MM.1S (cell line): ENCODE measurements at regions not wholly inside any gene's neighbourhood (a gene's known extent, or its start where the extent isn't known, plus 50 kb on each side); places are given as distances from the start of the nearest gene placed in this dataset.

Experiments
- DNase-seq: peaks from one replicate; pipeline ENCODE4 v3.0.0-alpha.2; 2015
- H2AFZ ChIP-seq: fragments of 300-600 bp; sonication (generic); 2 replicates; pipeline ENCODE4 v1.6.0; 2016; ENCODE audit warnings: antibody characterized with exemption, low read length
- H3F3A ChIP-seq: fragments of 300-600 bp; sonication (generic); 2 replicates; pipeline ENCODE4 v1.6.1; 2016; ENCODE audit warnings: mild to moderate bottlenecking, antibody characterized with exemption, low read length, moderate library complexity, mixed read lengths; ENCODE audit not compliant: insufficient read depth
- H3K27ac ChIP-seq: fragments of 300-600 bp; sonication (generic); 2 replicates; pipeline ENCODE4 v1.5.1; 2016; ENCODE audit warnings: mild to moderate bottlenecking, low read length
- H3K27me3 ChIP-seq: fragments of 300-600 bp; sonication (generic); replicated peaks from 2 replicates; pipeline ENCODE4 v1.6.0; 2016; ENCODE audit warnings: low read length; ENCODE audit not compliant: insufficient read depth
- H3K36me3 ChIP-seq: fragments of 300-600 bp; sonication (generic); replicated peaks from 2 replicates; pipeline ENCODE4 v1.6.1; 2016; ENCODE audit warnings: mild to moderate bottlenecking, low read length, mixed read lengths; ENCODE audit not compliant: insufficient read depth
- H3K4me1 ChIP-seq: fragments of 300-600 bp; sonication (generic); 2 replicates; pipeline ENCODE4 v1.6.1; 2016; ENCODE audit warnings: low read length, mixed read lengths
- H3K4me2 ChIP-seq: fragments of 300-600 bp; sonication (generic); 2 replicates; pipeline ENCODE4 v1.6.0; 2016; ENCODE audit warnings: low read depth, low read length
- H3K4me3 ChIP-seq: fragments of 300-600 bp; sonication (generic); 2 replicates; pipeline ENCODE4 v1.5.1; 2016; ENCODE audit warnings: low read length, mixed read lengths
- H3K79me2 ChIP-seq: fragments of 300-600 bp; sonication (generic); 2 replicates; pipeline ENCODE4 v1.6.1; 2016; ENCODE audit warnings: mixed run types, low read length, mixed read lengths
- H3K9ac ChIP-seq: fragments of 300-600 bp; sonication (generic); 2 replicates; pipeline ENCODE4 v1.6.1; 2016; ENCODE audit warnings: low read length, mixed read lengths
- H3K9me2 ChIP-seq: fragments of 300-600 bp; sonication (generic); replicated peaks from 2 replicates; pipeline ENCODE4 v1.6.1; 2016; ENCODE audit warnings: mild to moderate bottlenecking, low read length, mixed read lengths; ENCODE audit not compliant: insufficient read depth
- H3K9me3 ChIP-seq: fragments of 300-600 bp; sonication (generic); replicated peaks from 2 replicates; pipeline ENCODE4 v1.6.1; 2016; ENCODE audit warnings: mild to moderate bottlenecking, low read length, mixed read lengths; ENCODE audit not compliant: insufficient read depth
- H4K20me1 ChIP-seq: fragments of 300-600 bp; sonication (generic); 2 replicates; pipeline ENCODE4 v1.6.1; 2016; ENCODE audit warnings: mild to moderate bottlenecking, low read length, moderate library complexity, mixed read lengths; ENCODE audit not compliant: insufficient read depth
- EZH2 ChIP-seq: fragments of 300-600 bp; sonication (generic); optimal IDR thresholded peaks from 2 replicates; pipeline ENCODE3; 2017; ENCODE audit warnings: low read depth, mild to moderate bottlenecking, antibody characterized with exemption, low read length, mixed read lengths
- EZH2phosphoT487 ChIP-seq: fragments of 300-600 bp; sonication (generic); IDR thresholded peaks from 2 replicates; pipeline ENCODE4 v1.6.1; 2018; ENCODE audit warnings: antibody characterized with exemption, low read length
- TF ChIP-seq, protein P1 (sequence below): fragments of 300-600 bp; sonication (generic); IDR thresholded peaks from 2 replicates; pipeline ENCODE4 v1.5.1; 2016; ENCODE audit warnings: antibody characterized with exemption, low read length, mixed read lengths

- H3K4me3 ChIP-seq: no peak overlapping the region
- no peaks in the 10 kb centered on the region for H3K4me1 ChIP-seq
- H3F3A ChIP-seq: no peaks in the 10 kb centered on the region
- H3K9me3 ChIP-seq: no peaks in the 10 kb centered on the region
- H3K9me2 ChIP-seq: no peaks in the 10 kb centered on the region
- no peak overlapping the region for H2AFZ ChIP-seq
- no peak overlapping the region for H3K9ac ChIP-seq
- no peak for TF ChIP-seq EZH2phosphoT487
- no peak for TF ChIP-seq EZH2
- TF ChIP-seq, protein P1, sequence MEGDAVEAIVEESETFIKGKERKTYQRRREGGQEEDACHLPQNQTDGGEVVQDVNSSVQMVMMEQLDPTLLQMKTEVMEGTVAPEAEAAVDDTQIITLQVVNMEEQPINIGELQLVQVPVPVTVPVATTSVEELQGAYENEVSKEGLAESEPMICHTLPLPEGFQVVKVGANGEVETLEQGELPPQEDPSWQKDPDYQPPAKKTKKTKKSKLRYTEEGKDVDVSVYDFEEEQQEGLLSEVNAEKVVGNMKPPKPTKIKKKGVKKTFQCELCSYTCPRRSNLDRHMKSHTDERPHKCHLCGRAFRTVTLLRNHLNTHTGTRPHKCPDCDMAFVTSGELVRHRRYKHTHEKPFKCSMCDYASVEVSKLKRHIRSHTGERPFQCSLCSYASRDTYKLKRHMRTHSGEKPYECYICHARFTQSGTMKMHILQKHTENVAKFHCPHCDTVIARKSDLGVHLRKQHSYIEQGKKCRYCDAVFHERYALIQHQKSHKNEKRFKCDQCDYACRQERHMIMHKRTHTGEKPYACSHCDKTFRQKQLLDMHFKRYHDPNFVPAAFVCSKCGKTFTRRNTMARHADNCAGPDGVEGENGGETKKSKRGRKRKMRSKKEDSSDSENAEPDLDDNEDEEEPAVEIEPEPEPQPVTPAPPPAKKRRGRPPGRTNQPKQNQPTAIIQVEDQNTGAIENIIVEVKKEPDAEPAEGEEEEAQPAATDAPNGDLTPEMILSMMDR: no peak
- H3K4me2 ChIP-seq: no peak overlapping the region
- H3K27me3 ChIP-seq: no peaks in the 10 kb centered on the region
- no peak for DNase-seq
- H3K79me2 ChIP-seq: no peaks in the 10 kb centered on the region
- H3K27ac ChIP-seq: no peak overlapping the region
- no peaks in the 10 kb centered on the region for H3K36me3 ChIP-seq
- no peaks in the 10 kb centered on the region for H4K20me1 ChIP-seq
Measured at GRCh38 chr14:96631621-96632362, 129.6 kb downstream of the PAPOLA start.

DNA sequence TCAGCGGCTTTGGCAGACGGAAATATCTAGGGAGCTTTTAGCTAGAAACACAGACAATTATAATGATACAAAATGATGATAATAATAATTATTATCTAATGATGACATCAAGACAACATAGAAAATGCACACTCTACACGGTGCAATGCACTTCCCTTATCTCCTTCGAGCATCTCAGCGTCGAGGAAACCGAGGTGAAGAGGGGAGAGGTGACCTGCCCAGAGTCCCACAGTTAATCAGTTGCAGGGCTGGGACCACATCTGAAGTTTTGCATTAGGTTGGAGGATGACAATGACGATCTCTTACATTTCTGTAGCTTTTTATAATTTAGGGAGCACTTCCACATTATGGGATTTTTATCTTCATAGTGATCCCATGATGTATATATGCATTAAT, 130.2 kb downstream of the PAPOLA start:
- no peaks in the 10 kb centered on the region for H3K9me3 ChIP-seq
- H3K27ac ChIP-seq: no peak overlapping the region
- no peaks in the 10 kb centered on the region for H3K36me3 ChIP-seq
- H3K4me1 ChIP-seq: no peaks in the 10 kb centered on the region
- no peak overlapping the region for H3K9ac ChIP-seq
- no peak overlapping the region for H3K4me3 ChIP-seq
- H3F3A ChIP-seq: no peaks in the 10 kb centered on the region
- no peak for DNase-seq
- TF ChIP-seq EZH2phosphoT487: no peak
- TF ChIP-seq, protein P1: no peak
- no peak for TF ChIP-seq EZH2
- H4K20me1 ChIP-seq: no peaks in the 10 kb centered on the region
- H3K79me2 ChIP-seq: no peaks in the 10 kb centered on the region
- no peak overlapping the region for H3K4me2 ChIP-seq
- H3K27me3 ChIP-seq: no peaks in the 10 kb centered on the region
- no peaks in the 10 kb centered on the region for H3K9me2 ChIP-seq
- no peak overlapping the region for H2AFZ ChIP-seq

- H3K4me1 ChIP-seq: no peaks in the 10 kb centered on the region
- no peaks in the 10 kb centered on the region for H4K20me1 ChIP-seq
- no peak overlapping the region for H3K9ac ChIP-seq
- H2AFZ ChIP-seq: no peak overlapping the region
- no peak for TF ChIP-seq EZH2
- no peak for TF ChIP-seq EZH2phosphoT487
- no peaks in the 10 kb centered on the region for H3K9me2 ChIP-seq
- H3K79me2 ChIP-seq: no peaks in the 10 kb centered on the region
- no peaks in the 10 kb centered on the region for H3K9me3 ChIP-seq
- no peaks in the 10 kb centered on the region for H3F3A ChIP-seq
- H3K27ac ChIP-seq: no peak overlapping the region
- no peaks in the 10 kb centered on the region for H3K27me3 ChIP-seq
- H3K36me3 ChIP-seq: no peaks in the 10 kb centered on the region
- DNase-seq: no peak
- no peak overlapping the region for H3K4me2 ChIP-seq
- H3K4me3 ChIP-seq: no peak overlapping the region
Measured at GRCh38 chr14:96633096-96633495, 130.9 kb downstream of the PAPOLA start.

DNA sequence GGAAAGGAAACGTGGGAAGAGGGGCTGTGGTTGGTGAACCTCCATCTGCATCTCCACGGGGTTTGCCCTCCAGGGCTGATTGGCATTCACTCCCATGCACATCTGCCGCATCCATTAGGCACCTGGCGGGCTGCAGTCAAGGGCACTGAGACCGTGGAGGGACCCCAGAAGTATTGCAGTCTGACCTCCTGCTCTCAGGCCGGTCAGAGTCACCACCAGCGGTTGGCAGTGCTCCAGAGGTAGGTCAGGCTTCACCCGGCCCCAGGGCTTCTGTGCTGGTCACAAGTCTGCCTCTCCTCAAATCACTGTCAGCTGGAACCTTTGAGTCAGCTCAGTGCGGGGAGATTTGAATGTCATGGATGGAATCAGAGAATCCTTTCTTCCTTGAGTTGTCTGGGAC, 132.3 kb downstream of the PAPOLA start:
- H3K9ac ChIP-seq: no peak overlapping the region
- no peak overlapping the region for H2AFZ ChIP-seq
- no peaks in the 10 kb centered on the region for H4K20me1 ChIP-seq
- no peaks in the 10 kb centered on the region for H3K9me2 ChIP-seq
- H3K27me3 ChIP-seq: no peaks in the 10 kb centered on the region
- H3K4me2 ChIP-seq: no peak overlapping the region
- no peak for DNase-seq
- no peaks in the 10 kb centered on the region for H3K36me3 ChIP-seq
- no peaks in the 10 kb centered on the region for H3F3A ChIP-seq
- H3K4me3 ChIP-seq: no peak overlapping the region
- no peak overlapping the region for H3K27ac ChIP-seq
- TF ChIP-seq EZH2 (no peak), EZH2phosphoT487 (no peak)
- TF ChIP-seq, protein P1: no peak
- no peaks in the 10 kb centered on the region for H3K79me2 ChIP-seq
- H3K9me3 ChIP-seq: no peaks in the 10 kb centered on the region
- no peaks in the 10 kb centered on the region for H3K4me1 ChIP-seq
